Naive thymus-derived CD4-positive, alpha-beta T cell (primary cell): ENCODE measurements at regions not wholly inside any gene's neighbourhood (a gene's known extent, or its start where the extent isn't known, plus 50 kb on each side); places are given as distances from the start of the nearest gene placed in this dataset.
"Not testable (repeated sequence)": the region's sequence is repeated elsewhere in the genome, so short reads cannot be mapped to it uniquely, and the experiment has no call there.

Source experiments
- ATAC-seq: fragments of 150-1000 bp; cut with Tn5 transposase; 2 replicates; pipeline ENCODE4 v1.10.0; 2021; ENCODE audit warnings: mild to moderate bottlenecking, moderate library complexity
- CTCF ChIA-PET: fragments of 350-600 bp; sonication (Branson Sonifier 250); formaldehyde crosslinking; loops from one replicate; lab custom pipeline; 2021; ENCODE audit warnings: antibody characterized with exemption; lab: Charles Lee
- POLR2A ChIA-PET: fragments of 350-600 bp; sonication (Branson Sonifier 250); formaldehyde crosslinking; loops from one replicate; lab custom pipeline; 2021; ENCODE audit warnings: antibody characterized with exemption, inconsistent platforms; lab: Charles Lee
- DNase-seq, 9 donors: peaks; one replicate each; pipeline versions ENCODE4 v3.0.0 to v3.0.0-alpha.2; 2020 to 2022; ENCODE audit warnings: mixed read lengths in 1 of 9
- H3K27ac ChIP-seq: one replicate; pipeline ENCODE4 v1.7.0; 2013; ENCODE audit warnings: mild to moderate bottlenecking, low read depth, low read length, moderate library complexity
- H3K27me3 ChIP-seq, 2 donors: one replicate each; pipeline ENCODE4 v1.7.0; 2013; ENCODE audit warnings: low read length in 2 of 2, mild to moderate bottlenecking in 2 of 2, moderate library complexity in 2 of 2; ENCODE audit not compliant: control insufficient read depth in 2 of 2, insufficient read depth in 2 of 2
- H3K36me3 ChIP-seq, 3 experiments: 1 replicate in 2 of 3; 2 replicates in 1 of 3; pipeline ENCODE4 v1.7.0; 2013; ENCODE audit warnings: low read length in 3 of 3, mild to moderate bottlenecking in 3 of 3, moderate library complexity in 1 of 3; ENCODE audit not compliant: insufficient read depth in 3 of 3, control insufficient read depth in 2 of 3
- H3K4me1 ChIP-seq, 2 donors: one replicate each; pipeline ENCODE4 v1.7.0; 2013; ENCODE audit warnings: low read length in 2 of 2, mild to moderate bottlenecking in 2 of 2, moderate library complexity in 1 of 2; ENCODE audit not compliant: control insufficient read depth in 2 of 2, insufficient read depth in 2 of 2
- H3K4me3 ChIP-seq: 2 replicates; pipeline ENCODE4 v1.7.0; 2013; ENCODE audit warnings: mild to moderate bottlenecking, low read length
- H3K9me3 ChIP-seq, 3 experiments: 1 replicate in 2 of 3; 2 replicates in 1 of 3; pipeline ENCODE4 v1.7.0; 2013; ENCODE audit warnings: low read length in 3 of 3; ENCODE audit not compliant: control insufficient read depth in 2 of 3
- H3K27ac Mint-ChIP-seq, 9 donors: one replicate each; pipeline ENCODE4 v1.8.0; 2020 to 2022; ENCODE audit warnings: mixed read lengths in 9 of 9, mild to moderate bottlenecking in 8 of 9, moderate library complexity in 5 of 9, inconsistent platforms in 2 of 9
- H3K27me3 Mint-ChIP-seq, 5 donors: one replicate each; pipeline ENCODE4 v1.8.0; 2021 to 2022; ENCODE audit warnings: mixed read lengths in 5 of 5, mild to moderate bottlenecking in 1 of 5
- H3K36me3 Mint-ChIP-seq, 5 donors: one replicate each; pipeline ENCODE4 v1.8.0; 2020 to 2022; ENCODE audit warnings: mixed read lengths in 5 of 5, mild to moderate bottlenecking in 3 of 5, inconsistent platforms in 1 of 5
- H3K4me1 Mint-ChIP-seq, 7 donors: one replicate each; pipeline ENCODE4 v1.8.0; 2020 to 2022; ENCODE audit warnings: mixed read lengths in 7 of 7, mild to moderate bottlenecking in 3 of 7, inconsistent platforms in 1 of 7
- H3K4me3 Mint-ChIP-seq, 10 donors: one replicate each; pipeline ENCODE4 v1.8.0; 2020 to 2022; ENCODE audit warnings: mild to moderate bottlenecking in 10 of 10, mixed read lengths in 10 of 10, moderate library complexity in 6 of 10, inconsistent platforms in 2 of 10
- H3K9me3 Mint-ChIP-seq, 11 donors: one replicate each; pipeline ENCODE4 v1.8.0; 2020 to 2022; ENCODE audit warnings: mixed read lengths in 11 of 11, mild to moderate bottlenecking in 4 of 11, inconsistent platforms in 1 of 11, moderate library complexity in 1 of 11
- intact Hi-C, 2 donors: fragments of 100-400 bp; cut with micrococcal nuclease; formaldehyde crosslinking; loops; one replicate each; pipeline ENCODE4 v1.15.1; 2023

DNA sequence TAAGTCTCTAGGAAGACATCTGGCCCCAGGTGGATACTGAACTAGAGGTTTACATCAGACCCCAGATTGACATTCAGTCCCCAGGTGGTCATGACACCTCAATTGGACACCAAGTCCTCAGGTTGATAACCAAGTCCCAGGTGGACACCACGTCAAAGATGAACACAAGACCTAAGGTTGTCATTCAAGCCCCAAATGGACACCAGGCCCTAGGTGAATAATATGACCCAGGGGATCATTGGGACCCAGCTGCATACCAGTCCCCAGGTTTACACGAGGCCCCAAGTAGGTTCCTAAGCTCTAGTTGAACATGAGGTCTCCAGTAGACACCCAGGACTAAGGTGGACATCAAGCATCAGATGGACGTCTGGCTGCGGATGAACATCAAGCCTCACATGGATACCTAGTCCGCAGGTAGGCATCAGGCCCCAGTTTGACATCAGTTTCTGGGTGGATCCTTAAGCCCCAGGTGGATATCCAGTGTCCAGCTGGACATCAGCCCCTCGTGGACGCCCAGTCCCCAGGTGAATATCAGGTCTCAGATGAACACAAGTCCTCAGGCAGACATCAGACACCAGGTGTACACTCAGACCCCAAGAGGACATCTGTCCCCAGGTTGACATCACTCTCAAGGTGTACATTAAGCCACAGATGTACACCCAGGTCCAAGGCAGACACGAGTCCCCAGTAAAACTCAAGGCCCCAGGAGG lies 1486.7 kb upstream of the TPTE start:
- intact Hi-C loops, H3K27me3 ChIP-seq, ATAC-seq, H3K4me3 ChIP-seq, H3K36me3 ChIP-seq, H3K4me3 Mint-ChIP-seq, H3K27ac ChIP-seq, H3K27ac Mint-ChIP-seq, H3K27me3 Mint-ChIP-seq, H3K4me1 Mint-ChIP-seq, POLR2A ChIA-PET, DNase-seq, H3K9me3 ChIP-seq, H3K36me3 Mint-ChIP-seq, H3K4me1 ChIP-seq, CTCF ChIA-PET: not testable (repeated sequence)
- peaks cover 0 to 19% (median 2%) of the 10 kb centered on the region in 11 donors for H3K9me3 Mint-ChIP-seq

DNA sequence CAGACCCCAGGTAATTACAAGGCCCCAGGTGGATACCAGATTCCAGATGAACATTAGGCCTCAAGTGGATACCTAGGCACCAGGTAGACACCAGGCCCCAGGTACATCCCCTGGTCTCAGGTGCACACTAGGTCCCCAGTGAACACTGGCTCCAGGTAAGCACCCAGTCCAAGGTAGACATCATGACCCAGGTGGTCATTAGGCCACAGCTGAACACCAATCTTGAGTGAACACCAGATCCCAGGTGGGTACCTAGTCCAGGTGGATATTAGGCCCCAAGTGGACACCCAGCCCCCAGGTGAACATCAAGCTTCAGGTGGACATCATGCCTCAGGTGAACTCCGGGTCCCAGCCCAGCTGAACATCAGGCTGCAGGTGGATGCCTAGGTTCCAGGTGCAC lies 1486.2 kb upstream of the TPTE start:
- H3K4me3 Mint-ChIP-seq, POLR2A ChIA-PET, H3K27me3 Mint-ChIP-seq, H3K4me3 ChIP-seq, H3K27me3 ChIP-seq, CTCF ChIA-PET, H3K36me3 ChIP-seq, DNase-seq, H3K27ac Mint-ChIP-seq, intact Hi-C loops, H3K36me3 Mint-ChIP-seq, H3K4me1 Mint-ChIP-seq, H3K4me1 ChIP-seq, ATAC-seq, H3K27ac ChIP-seq: not testable (repeated sequence)
- peaks cover 0 to 25% (median 3%) of the 10 kb centered on the region in 11 donors for H3K9me3 Mint-ChIP-seq
- H3K9me3 ChIP-seq = peaks cover 0 to 10% (median 0%) of the 10 kb centered on the region in 3 experiments

DNA sequence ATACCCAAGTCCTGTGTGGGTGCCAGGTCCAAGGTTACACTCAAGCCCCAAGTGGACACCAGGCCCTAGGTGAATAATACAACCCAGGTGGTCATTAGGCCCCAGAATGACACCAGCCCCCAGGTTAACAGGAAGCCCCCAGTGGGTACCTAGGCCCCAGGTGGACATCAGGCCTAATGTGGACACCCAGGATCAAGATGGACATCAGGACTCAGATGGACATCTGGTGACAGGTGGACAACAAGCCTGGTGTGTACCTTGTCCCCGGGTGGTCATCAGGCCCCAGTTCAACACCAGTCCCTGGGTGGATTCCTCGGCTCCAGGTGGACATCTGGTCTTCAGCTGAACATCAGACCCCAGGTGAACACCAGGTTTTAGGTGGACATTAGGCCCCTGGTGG lies 1485.4 kb upstream of the TPTE start:
- H3K36me3 Mint-ChIP-seq, intact Hi-C loops, H3K4me1 Mint-ChIP-seq, H3K27ac Mint-ChIP-seq, H3K27me3 Mint-ChIP-seq, H3K4me3 ChIP-seq, ATAC-seq, POLR2A ChIA-PET, DNase-seq, CTCF ChIA-PET, H3K27ac ChIP-seq, H3K4me3 Mint-ChIP-seq, H3K36me3 ChIP-seq, H3K27me3 ChIP-seq, H3K4me1 ChIP-seq: not testable (repeated sequence)
- H3K9me3 ChIP-seq = peaks cover 0 to 14% (median 0%) of the 10 kb centered on the region in 3 experiments
- H3K9me3 Mint-ChIP-seq = peaks cover 0 to 32% (median 3%) of the 10 kb centered on the region in 11 donors

DNA sequence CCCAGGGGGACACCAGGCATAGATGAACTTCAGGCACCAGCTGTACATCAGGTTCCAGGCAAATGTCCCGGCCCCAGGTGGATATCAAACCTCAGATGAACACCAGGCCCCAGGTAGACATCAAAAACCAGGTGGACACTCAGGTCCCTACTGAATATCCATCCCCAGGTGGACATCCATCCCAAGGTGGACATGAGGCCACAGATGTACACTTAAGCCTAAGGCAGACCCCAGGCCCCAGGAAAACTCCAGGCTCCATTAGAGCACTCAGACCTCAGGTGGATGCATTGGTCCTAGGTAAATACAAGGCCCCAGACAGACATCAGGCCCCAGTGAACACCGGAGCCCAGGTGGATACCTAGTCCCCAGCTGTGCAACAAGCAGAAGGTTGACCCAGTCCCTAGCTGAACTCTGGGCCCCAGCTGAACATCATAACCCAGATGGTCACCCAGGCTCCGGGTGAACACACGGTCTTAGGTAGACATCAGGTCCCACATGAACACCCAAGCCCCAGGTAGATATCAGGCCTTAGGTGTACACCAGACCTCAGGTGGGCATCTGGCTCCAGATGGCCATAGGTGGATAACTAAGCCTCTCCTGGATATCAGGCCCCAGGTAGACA lies 1484.3 kb upstream of the TPTE start:
- H3K9me3 ChIP-seq = peaks cover 0 to 14% (median 0%) of the 10 kb centered on the region in 3 experiments
- DNase-seq, intact Hi-C loops, H3K27me3 Mint-ChIP-seq, H3K36me3 ChIP-seq, H3K4me1 ChIP-seq, POLR2A ChIA-PET, CTCF ChIA-PET, H3K27ac ChIP-seq, H3K27ac Mint-ChIP-seq, H3K27me3 ChIP-seq, ATAC-seq, H3K4me3 ChIP-seq, H3K4me3 Mint-ChIP-seq, H3K36me3 Mint-ChIP-seq, H3K4me1 Mint-ChIP-seq: not testable (repeated sequence)
- peaks cover 0 to 40% (median 3%) of the 10 kb centered on the region in 11 donors for H3K9me3 Mint-ChIP-seq

DNA sequence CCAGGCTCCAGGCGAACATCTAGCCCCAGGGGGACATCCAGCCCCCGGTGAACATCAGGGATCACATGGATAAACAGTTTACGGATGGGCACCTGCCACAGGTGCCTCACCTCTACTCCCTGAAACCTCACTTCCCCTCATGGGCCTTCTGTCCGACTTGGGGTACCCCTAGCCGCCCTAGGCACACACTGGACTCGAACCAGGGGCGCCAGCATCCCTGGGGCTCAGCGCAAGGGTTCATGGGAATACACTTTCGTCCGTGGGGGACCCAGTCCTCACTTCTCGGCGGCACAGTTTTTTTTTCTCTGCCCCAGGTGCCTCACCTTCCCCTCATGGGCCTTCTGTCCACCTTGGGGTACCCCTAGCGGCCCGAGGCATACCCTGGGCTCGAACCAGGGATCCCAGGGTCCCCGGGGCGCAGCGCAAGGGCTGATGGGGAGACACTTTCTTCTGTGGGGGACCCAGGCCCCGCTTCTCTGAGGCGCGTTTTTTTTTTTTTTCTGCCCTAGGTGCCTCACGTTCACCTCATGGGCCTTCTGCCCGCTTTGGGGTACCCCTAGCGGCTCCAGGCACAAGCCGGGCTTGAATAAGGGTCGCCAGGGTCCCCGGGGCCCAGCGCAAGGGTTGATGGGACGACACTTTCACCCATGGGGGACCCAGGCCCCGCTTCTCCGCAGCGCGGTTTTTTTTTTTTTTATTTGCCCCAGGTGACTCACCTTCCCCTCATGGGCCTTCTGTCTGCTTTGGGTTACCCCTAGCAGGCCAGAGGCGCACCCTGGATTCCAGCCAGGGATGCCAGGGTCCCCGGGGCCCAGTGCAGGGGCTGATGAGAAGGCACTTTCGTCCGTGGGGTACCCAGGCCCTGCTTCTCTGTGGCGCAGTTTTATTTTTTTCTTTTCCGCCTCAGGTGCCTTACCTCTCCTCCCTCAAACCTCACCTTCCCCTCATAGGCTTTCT lies 1483.5 kb upstream of the TPTE start:
- H3K4me1 Mint-ChIP-seq = not testable (repeated sequence)
- peaks cover 0 to 42% (median 4%) of the 10 kb centered on the region in 11 donors for H3K9me3 Mint-ChIP-seq

DNA sequence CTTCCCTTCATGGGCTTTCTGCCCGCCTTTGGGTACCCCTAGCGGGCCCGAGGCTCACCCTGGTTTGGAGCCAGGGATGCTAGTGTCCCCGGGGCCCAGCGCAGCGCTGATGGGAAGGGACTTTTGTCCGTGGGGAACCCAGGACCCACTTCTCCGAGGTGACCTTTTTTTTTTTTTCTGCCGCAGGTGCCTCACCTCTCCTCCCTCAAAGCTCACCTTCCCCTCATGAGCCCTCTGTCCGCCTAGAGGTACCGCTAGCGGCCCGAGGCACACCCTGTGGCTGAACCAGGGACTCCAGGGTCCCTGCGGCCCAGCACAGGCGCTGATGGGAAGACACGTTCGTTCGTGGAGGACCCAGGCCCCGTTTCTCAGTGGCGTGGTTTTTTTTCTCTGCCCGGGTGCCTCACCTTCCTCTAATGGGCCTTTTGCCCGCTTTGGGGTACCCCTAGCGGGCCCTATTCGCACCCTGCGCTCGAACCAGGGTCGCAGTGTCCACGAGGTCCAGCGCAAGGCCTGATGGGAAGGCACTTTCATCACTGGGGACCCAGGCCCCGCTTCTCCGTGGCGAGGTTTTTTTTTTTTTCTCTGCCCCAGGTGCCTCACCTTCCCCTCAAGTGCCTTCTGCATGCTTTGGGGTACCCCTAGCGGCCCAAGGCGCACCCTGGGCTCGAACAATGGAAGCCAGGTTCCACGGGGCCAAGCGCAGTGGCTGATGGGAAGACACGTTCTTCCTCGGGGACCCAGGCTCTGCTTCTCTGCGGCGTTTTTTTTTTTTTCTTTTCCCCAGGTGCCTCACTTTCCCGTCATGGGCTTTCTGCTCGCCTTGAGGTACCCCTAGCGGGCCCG lies 1481.6 kb upstream of the TPTE start:
- H3K27ac Mint-ChIP-seq, ATAC-seq, H3K4me3 ChIP-seq, H3K4me1 Mint-ChIP-seq, H3K4me3 Mint-ChIP-seq, DNase-seq, intact Hi-C loops, H3K36me3 ChIP-seq, CTCF ChIA-PET, POLR2A ChIA-PET, H3K36me3 Mint-ChIP-seq, H3K4me1 ChIP-seq, H3K27ac ChIP-seq, H3K27me3 ChIP-seq, H3K27me3 Mint-ChIP-seq: not testable (repeated sequence)
- peaks cover 0 to 14% (median 0%) of the 10 kb centered on the region in 3 experiments for H3K9me3 ChIP-seq
- H3K9me3 Mint-ChIP-seq = peaks cover 0 to 37% (median 2%) of the 10 kb centered on the region in 11 donors

More for the DNA sequence above, 1483.5 kb upstream of the TPTE start:
- H3K4me3 ChIP-seq, H3K36me3 Mint-ChIP-seq, H3K27me3 ChIP-seq, CTCF ChIA-PET, H3K4me1 ChIP-seq, ATAC-seq, POLR2A ChIA-PET, H3K27ac ChIP-seq, H3K4me3 Mint-ChIP-seq, H3K27me3 Mint-ChIP-seq, intact Hi-C loops, H3K27ac Mint-ChIP-seq, H3K36me3 ChIP-seq, DNase-seq: not testable (repeated sequence)
- peaks cover 0 to 14% (median 0%) of the 10 kb centered on the region in 3 experiments for H3K9me3 ChIP-seq
